H1 (cell line): ENCODE measurements at regions not wholly inside any gene's neighbourhood (a gene's known extent, or its start where the extent isn't known, plus 50 kb on each side); places are given as distances from the start of the nearest gene placed in this dataset.

Experiments
- CREB1 ChIP-seq: IDR thresholded peaks from 2 replicates; pipeline ENCODE4 v1.6.1; 2012; ENCODE audit warnings: inconsistent platforms
- CTBP2 ChIP-seq: IDR thresholded peaks from 2 replicates; pipeline ENCODE4 v1.7.0; 2011; ENCODE audit warnings: borderline replicate concordance, mild to moderate bottlenecking, moderate library complexity, mixed read lengths, low read length; ENCODE audit not compliant: insufficient read depth, insufficient read length
- GTF2F1 ChIP-seq: IDR thresholded peaks from 2 replicates; pipeline ENCODE4 v1.6.1; 2012; ENCODE audit warnings: low read depth, low read length, improper control_type of control experiment, borderline replicate concordance
- KDM5A ChIP-seq: fragments of 200-600 bp; IDR thresholded peaks from 2 replicates; pipeline ENCODE4 v1.7.1; 2012; ENCODE audit warnings: mild to moderate bottlenecking, low read length, inconsistent platforms, mixed read lengths
- RAD21 ChIP-seq, 2 experiments: IDR thresholded peaks in 1 of 2; conservative IDR thresholded peaks in 1 of 2; 2 replicates each; pipeline ENCODE4 v1.6.1; 2011; ENCODE audit warnings: low read depth in 2 of 2, low read length in 2 of 2, improper control_type of control experiment in 1 of 2, inconsistent platforms in 1 of 2, mild to moderate bottlenecking in 1 of 2, moderate library complexity in 1 of 2
- SUZ12 ChIP-seq: fragments of 200-600 bp; sonication (generic); IDR thresholded peaks from 2 replicates; pipeline ENCODE4 v1.6.1; 2012; ENCODE audit warnings: mild to moderate bottlenecking, inconsistent platforms, low read length, moderate library complexity, mixed read lengths
- TCF12 ChIP-seq: IDR thresholded peaks from 2 replicates; pipeline ENCODE4 v1.6.1; 2011; ENCODE audit warnings: low read depth, mild to moderate bottlenecking, low read length
- TF ChIP-seq, protein P1 (sequence below): fragments of 300-600 bp; sonication (generic); IDR thresholded peaks from 2 replicates; pipeline ENCODE4 v1.7.1; 2012; ENCODE audit warnings: low read length, moderate library complexity, mild to moderate bottlenecking, inconsistent platforms; ENCODE audit not compliant: insufficient replicate concordance
- TF ChIP-seq, protein P2 (sequence below): IDR thresholded peaks from 2 replicates; pipeline ENCODE4 v1.6.1; 2011; ENCODE audit warnings: low read length, improper control_type of control experiment
- TF ChIP-seq, protein P3 (sequence below): IDR thresholded peaks from 2 replicates; pipeline ENCODE4 v1.6.1; 2011; ENCODE audit warnings: low read depth, mild to moderate bottlenecking, low read length; ENCODE audit not compliant: insufficient read depth

DNA sequence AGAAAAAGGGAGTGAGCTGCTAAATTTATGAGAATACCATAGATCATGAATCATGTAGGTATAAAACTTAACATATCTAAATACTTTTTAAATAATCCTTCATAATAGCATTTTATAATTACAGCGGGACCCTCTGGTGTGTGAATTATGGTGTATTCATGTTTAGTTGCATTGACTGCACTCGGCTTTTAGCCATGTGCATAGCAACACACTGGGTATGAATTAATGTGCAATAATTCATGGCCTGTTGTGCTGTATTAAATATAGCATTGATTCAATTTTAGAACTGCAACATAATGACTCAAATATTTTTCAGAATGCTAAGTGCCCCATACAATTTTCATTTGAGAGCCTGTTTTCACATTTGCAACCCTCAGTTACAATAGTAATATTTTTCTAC lies 249.6 kb upstream of the G2E3 start (continued):
- TF ChIP-seq, protein P1, sequence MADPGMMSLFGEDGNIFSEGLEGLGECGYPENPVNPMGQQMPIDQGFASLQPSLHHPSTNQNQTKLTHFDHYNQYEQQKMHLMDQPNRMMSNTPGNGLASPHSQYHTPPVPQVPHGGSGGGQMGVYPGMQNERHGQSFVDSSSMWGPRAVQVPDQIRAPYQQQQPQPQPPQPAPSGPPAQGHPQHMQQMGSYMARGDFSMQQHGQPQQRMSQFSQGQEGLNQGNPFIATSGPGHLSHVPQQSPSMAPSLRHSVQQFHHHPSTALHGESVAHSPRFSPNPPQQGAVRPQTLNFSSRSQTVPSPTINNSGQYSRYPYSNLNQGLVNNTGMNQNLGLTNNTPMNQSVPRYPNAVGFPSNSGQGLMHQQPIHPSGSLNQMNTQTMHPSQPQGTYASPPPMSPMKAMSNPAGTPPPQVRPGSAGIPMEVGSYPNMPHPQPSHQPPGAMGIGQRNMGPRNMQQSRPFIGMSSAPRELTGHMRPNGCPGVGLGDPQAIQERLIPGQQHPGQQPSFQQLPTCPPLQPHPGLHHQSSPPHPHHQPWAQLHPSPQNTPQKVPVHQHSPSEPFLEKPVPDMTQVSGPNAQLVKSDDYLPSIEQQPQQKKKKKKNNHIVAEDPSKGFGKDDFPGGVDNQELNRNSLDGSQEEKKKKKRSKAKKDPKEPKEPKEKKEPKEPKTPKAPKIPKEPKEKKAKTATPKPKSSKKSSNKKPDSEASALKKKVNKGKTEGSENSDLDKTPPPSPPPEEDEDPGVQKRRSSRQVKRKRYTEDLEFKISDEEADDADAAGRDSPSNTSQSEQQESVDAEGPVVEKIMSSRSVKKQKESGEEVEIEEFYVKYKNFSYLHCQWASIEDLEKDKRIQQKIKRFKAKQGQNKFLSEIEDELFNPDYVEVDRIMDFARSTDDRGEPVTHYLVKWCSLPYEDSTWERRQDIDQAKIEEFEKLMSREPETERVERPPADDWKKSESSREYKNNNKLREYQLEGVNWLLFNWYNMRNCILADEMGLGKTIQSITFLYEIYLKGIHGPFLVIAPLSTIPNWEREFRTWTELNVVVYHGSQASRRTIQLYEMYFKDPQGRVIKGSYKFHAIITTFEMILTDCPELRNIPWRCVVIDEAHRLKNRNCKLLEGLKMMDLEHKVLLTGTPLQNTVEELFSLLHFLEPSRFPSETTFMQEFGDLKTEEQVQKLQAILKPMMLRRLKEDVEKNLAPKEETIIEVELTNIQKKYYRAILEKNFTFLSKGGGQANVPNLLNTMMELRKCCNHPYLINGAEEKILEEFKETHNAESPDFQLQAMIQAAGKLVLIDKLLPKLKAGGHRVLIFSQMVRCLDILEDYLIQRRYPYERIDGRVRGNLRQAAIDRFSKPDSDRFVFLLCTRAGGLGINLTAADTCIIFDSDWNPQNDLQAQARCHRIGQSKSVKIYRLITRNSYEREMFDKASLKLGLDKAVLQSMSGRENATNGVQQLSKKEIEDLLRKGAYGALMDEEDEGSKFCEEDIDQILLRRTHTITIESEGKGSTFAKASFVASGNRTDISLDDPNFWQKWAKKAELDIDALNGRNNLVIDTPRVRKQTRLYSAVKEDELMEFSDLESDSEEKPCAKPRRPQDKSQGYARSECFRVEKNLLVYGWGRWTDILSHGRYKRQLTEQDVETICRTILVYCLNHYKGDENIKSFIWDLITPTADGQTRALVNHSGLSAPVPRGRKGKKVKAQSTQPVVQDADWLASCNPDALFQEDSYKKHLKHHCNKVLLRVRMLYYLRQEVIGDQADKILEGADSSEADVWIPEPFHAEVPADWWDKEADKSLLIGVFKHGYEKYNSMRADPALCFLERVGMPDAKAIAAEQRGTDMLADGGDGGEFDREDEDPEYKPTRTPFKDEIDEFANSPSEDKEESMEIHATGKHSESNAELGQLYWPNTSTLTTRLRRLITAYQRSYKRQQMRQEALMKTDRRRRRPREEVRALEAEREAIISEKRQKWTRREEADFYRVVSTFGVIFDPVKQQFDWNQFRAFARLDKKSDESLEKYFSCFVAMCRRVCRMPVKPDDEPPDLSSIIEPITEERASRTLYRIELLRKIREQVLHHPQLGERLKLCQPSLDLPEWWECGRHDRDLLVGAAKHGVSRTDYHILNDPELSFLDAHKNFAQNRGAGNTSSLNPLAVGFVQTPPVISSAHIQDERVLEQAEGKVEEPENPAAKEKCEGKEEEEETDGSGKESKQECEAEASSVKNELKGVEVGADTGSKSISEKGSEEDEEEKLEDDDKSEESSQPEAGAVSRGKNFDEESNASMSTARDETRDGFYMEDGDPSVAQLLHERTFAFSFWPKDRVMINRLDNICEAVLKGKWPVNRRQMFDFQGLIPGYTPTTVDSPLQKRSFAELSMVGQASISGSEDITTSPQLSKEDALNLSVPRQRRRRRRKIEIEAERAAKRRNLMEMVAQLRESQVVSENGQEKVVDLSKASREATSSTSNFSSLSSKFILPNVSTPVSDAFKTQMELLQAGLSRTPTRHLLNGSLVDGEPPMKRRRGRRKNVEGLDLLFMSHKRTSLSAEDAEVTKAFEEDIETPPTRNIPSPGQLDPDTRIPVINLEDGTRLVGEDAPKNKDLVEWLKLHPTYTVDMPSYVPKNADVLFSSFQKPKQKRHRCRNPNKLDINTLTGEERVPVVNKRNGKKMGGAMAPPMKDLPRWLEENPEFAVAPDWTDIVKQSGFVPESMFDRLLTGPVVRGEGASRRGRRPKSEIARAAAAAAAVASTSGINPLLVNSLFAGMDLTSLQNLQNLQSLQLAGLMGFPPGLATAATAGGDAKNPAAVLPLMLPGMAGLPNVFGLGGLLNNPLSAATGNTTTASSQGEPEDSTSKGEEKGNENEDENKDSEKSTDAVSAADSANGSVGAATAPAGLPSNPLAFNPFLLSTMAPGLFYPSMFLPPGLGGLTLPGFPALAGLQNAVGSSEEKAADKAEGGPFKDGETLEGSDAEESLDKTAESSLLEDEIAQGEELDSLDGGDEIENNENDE: no peak
- TF ChIP-seq GTF2F1 (no peak), SUZ12 (no peak), TCF12 (no peak), CREB1 (no peak), CTBP2 (no peak), KDM5A (no peak), RAD21 (IDR thresholded peaks at IDR 0.05 in 1 of 2, conservative IDR thresholded peaks at IDR 0.05 in 1 of 2; ENCODE audit: low read depth in 2 of 2, low read length in 2 of 2) (no peak)
- TF ChIP-seq, protein P2, sequence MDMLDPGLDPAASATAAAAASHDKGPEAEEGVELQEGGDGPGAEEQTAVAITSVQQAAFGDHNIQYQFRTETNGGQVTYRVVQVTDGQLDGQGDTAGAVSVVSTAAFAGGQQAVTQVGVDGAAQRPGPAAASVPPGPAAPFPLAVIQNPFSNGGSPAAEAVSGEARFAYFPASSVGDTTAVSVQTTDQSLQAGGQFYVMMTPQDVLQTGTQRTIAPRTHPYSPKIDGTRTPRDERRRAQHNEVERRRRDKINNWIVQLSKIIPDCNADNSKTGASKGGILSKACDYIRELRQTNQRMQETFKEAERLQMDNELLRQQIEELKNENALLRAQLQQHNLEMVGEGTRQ: no peak
- TF ChIP-seq, protein P3, sequence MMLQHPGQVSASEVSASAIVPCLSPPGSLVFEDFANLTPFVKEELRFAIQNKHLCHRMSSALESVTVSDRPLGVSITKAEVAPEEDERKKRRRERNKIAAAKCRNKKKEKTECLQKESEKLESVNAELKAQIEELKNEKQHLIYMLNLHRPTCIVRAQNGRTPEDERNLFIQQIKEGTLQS: no peak
